Left lung (tissue), 4 donors: ENCODE measurements at regions not wholly inside any gene's neighbourhood (a gene's known extent, or its start where the extent isn't known, plus 50 kb on each side); places are given as distances from the start of the nearest gene placed in this dataset.

Experiments used
- ATAC-seq: fragments of 200-7000 bp; cut with Tn5 transposase; one replicate; pipeline ENCODE4 v1.9.1; 2020; ENCODE audit warnings: moderate library complexity
- DNase-seq, 4 donors: peaks; one replicate each; pipeline ENCODE4 v3.0.0-alpha.2; 2013 to 2020
- H3K27ac ChIP-seq, 2 donors: fragments of 200-600 bp; sonication (generic) in 1 of 2; one replicate each; pipeline versions ENCODE4 v1.5.0 to v1.8.0; 2020 to 2021
- H3K27me3 ChIP-seq, 2 donors: fragments of 200-600 bp; sonication (generic) in 1 of 2; one replicate each; pipeline versions ENCODE4 v1.5.0 to v1.8.0; 2020 to 2021
- H3K36me3 ChIP-seq, 2 donors: fragments of 200-600 bp; sonication (generic) in 1 of 2; one replicate each; pipeline versions ENCODE4 v1.5.0 to v1.8.0; 2020 to 2021
- H3K4me1 ChIP-seq, 2 donors: fragments of 200-600 bp; one replicate each; pipeline ENCODE4 v1.8.0; 2021
- H3K4me3 ChIP-seq, 2 donors: fragments of 200-600 bp; sonication (generic) in 1 of 2; one replicate each; pipeline versions ENCODE4 v1.5.0 to v1.8.0; 2020 to 2021; ENCODE audit warnings: mild to moderate bottlenecking in 1 of 2
- H3K9me3 ChIP-seq, 2 donors: fragments of 200-600 bp; sonication (generic) in 1 of 2; one replicate each; pipeline versions ENCODE4 v1.5.0 to v1.8.0; 2020 to 2021
- intact Hi-C, 2 donors: fragments of 100-400 bp; cut with DNase I; formaldehyde crosslinking; loops; one replicate each; pipeline versions ENCODE4 v1.11.2 to v1.14.2; 2022
- TF ChIP-seq, protein P1 (sequence below), 2 donors: fragments of 200-600 bp; sonication (generic) in 1 of 2; IDR thresholded peaks; one replicate each; pipeline versions ENCODE4 v1.5.0 to v1.8.0; 2021; ENCODE audit warnings: antibody characterized with exemption in 2 of 2
- donor health status: DM: no; HTN: yes; CAD: no.
- donor health status: DM: no; HTN: no; CAD: no.

DNA sequence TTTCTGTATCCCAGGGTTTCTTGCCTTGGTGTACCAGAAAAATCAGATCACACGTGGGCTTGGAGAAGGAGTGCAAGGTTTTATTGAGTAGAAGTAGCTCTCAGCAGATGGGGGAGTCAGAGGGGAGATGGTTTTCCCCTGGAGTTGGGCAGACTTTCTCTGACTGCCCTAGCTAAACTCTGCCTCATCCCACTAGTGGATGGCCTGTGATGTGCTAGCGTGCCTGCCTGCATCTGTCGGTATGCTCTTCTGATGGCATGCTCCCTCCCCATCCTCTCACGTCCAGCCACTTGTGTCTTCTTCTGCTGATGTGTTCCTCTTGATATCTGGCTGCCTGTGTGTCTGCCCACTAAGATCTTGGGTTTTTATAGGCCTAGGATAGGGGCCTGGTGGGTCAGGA, 616.1 kb upstream of the RGMB start:
- no peaks in the 10 kb centered on the region for H3K4me1 ChIP-seq
- no peak overlapping the region for H3K27ac ChIP-seq
- no peaks in the 10 kb centered on the region for H3K9me3 ChIP-seq
- DNase-seq, result no peak
- H3K27me3 ChIP-seq, result no peaks in the 10 kb centered on the region
- intact Hi-C loops, result no loop called here
- H3K36me3 ChIP-seq, result no peaks in the 10 kb centered on the region
- H3K4me3 ChIP-seq, result no peak overlapping the region
- ATAC-seq, result no peak
- TF ChIP-seq, protein P1, sequence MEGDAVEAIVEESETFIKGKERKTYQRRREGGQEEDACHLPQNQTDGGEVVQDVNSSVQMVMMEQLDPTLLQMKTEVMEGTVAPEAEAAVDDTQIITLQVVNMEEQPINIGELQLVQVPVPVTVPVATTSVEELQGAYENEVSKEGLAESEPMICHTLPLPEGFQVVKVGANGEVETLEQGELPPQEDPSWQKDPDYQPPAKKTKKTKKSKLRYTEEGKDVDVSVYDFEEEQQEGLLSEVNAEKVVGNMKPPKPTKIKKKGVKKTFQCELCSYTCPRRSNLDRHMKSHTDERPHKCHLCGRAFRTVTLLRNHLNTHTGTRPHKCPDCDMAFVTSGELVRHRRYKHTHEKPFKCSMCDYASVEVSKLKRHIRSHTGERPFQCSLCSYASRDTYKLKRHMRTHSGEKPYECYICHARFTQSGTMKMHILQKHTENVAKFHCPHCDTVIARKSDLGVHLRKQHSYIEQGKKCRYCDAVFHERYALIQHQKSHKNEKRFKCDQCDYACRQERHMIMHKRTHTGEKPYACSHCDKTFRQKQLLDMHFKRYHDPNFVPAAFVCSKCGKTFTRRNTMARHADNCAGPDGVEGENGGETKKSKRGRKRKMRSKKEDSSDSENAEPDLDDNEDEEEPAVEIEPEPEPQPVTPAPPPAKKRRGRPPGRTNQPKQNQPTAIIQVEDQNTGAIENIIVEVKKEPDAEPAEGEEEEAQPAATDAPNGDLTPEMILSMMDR (IDR thresholded peaks at IDR 0.05), result no peak

DNA sequence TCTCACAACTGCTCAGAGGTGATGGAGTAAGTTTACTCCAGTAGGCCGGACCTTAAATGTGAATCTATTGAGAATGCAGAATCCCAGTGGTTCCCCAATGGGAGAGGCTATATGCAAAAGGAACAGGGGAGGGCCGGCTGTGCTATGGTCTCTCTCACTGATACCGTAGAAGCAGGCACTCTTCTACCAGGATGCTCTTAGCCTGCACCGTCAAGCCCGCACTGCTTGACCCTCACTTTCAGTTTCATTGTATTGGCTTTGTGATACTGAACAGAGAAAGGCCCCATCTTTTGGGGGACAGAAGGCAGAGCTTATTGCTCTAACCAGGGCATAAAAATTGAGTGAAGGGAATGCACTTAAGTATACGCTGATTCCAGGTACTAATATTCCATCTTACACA, 615.0 kb upstream of the RGMB start:
- no peak for DNase-seq
- ATAC-seq, result no peak
- Histone ChIP-seq H3K4me1 (no peaks in the 10 kb centered on the region), H3K36me3 (no peaks in the 10 kb centered on the region), H3K27me3 (no peaks in the 10 kb centered on the region), H3K9me3 (no peaks in the 10 kb centered on the region), H3K4me3 (no peak overlapping the region), H3K27ac (no peak overlapping the region)
- intact Hi-C loops, result no loop called here
- TF ChIP-seq, protein P1 (IDR thresholded peaks at IDR 0.05), result no peak

DNA sequence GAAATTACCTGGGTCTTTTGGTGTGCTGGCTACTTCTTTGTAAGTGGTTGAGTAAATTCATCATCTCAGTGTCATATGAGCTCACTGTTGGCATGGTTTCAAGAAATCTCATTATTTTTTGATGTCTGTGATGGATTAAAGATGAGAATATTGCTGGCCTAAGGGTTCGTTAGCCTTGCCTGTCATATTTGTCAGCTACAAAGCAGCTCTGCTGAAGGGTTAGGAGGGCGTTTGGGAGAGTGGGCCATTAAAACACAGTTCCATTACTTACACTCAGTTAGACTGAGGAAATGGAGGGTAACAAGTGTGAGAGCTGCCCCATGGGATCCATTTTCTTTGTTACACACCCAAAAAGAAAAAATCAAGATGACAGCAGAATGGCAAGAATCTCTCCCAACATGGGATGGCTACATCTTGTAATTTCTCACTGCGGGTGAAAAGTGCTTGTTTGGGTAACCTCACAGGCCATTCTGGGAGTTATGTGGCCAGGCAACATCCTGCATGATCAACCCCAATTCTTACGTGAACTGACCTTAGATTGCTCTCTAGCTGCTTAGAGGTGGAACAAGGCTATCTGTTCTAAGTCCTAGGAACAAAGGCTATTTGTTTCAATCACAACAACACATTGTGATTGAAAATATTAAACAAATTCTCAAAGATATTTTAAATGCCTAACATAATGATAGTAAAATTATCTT, 609.5 kb upstream of the RGMB start:
- Histone ChIP-seq H3K4me3 (no peak overlapping the region), H3K27me3 (no peaks in the 10 kb centered on the region), H3K36me3 (no peaks in the 10 kb centered on the region), H3K9me3 (no peaks in the 10 kb centered on the region), H3K27ac (no peak overlapping the region), H3K4me1 (no peaks in the 10 kb centered on the region)
- ATAC-seq (no peak), DNase-seq (no peak)
- intact Hi-C loops, result no loop called here
- TF ChIP-seq, protein P1 (IDR thresholded peaks at IDR 0.05), result no peak

- Histone ChIP-seq H3K36me3 (no peaks in the 10 kb centered on the region), H3K9me3 (no peaks in the 10 kb centered on the region), H3K4me1 (no peaks in the 10 kb centered on the region), H3K27ac (no peak overlapping the region), H3K4me3 (no peak overlapping the region), H3K27me3 (no peaks in the 10 kb centered on the region)
- TF ChIP-seq, protein P1 (IDR thresholded peaks at IDR 0.05), result no peak
- ATAC-seq (no peak), DNase-seq (no peak)
- intact Hi-C loops, result no loop called here
Observed at GRCh38 chr5:98168871-98169270, 604.6 kb upstream of the RGMB start.

GRCh38 chr5:98170994-98171393, 602.5 kb upstream of the RGMB start:
- DNase-seq (no peak), ATAC-seq (no peak)
- Histone ChIP-seq H3K9me3 (no peaks in the 10 kb centered on the region), H3K27ac (no peak overlapping the region), H3K36me3 (no peaks in the 10 kb centered on the region), H3K4me1 (no peaks in the 10 kb centered on the region), H3K4me3 (no peak overlapping the region), H3K27me3 (no peaks in the 10 kb centered on the region)
- TF ChIP-seq, protein P1 (IDR thresholded peaks at IDR 0.05), result no peak
- intact Hi-C loops, result no loop called here
